ENCODE measurements at regions not wholly inside any gene's neighbourhood (a gene's known extent, or its start where the extent isn't known, plus 50 kb on each side); places are given as distances from the start of the nearest gene placed in this dataset.

GRCh38 chr10:28199941-28200340 is 102.9 kb downstream of the MPP7 start:
- no peak for TF ChIP-seq CTCF (IDR thresholded peaks at IDR 0.05; ENCODE audit: poor library complexity, severe bottlenecking)
- TF ChIP-seq REST (IDR thresholded peaks at IDR 0.05; ENCODE audit: borderline replicate concordance): no peak

Measured in neural cell (in vitro differentiated cells).